OCI-LY7 (cell line): ENCODE measurements at regions not wholly inside any gene's neighbourhood (a gene's known extent, or its start where the extent isn't known, plus 50 kb on each side); places are given as distances from the start of the nearest gene placed in this dataset.

Source experiments
- BruUV-seq: library from RNA; stranded (reverse); fragments of 400-500 nt; replicated peaks from 2 replicates; lab custom pipeline; 2021; lab: Mats Ljungman, UMichigan
- CTCF ChIA-PET: fragments of 300-600 bp; sonication (Branson Sonifier 250); formaldehyde crosslinking; loops from one replicate; lab custom pipeline; 2022; ENCODE audit warnings: antibody characterized with exemption; ENCODE audit not compliant: unreplicated experiment; lab: Charles Lee
- POLR2A ChIA-PET: fragments of 300-600 bp; sonication (Branson Sonifier 250); formaldehyde crosslinking; loops from one replicate; lab custom pipeline; 2022; ENCODE audit warnings: antibody characterized with exemption; lab: Charles Lee
- DNase-seq: peaks from one replicate; pipeline ENCODE4 v3.0.0-alpha.2; 2015; ENCODE audit warnings: low spot score
- H2AFZ ChIP-seq: fragments of 200-600 bp; sonication (generic), shearing (Covaris generic); 2 replicates; pipeline ENCODE4 v1.6.1; 2014; ENCODE audit warnings: mild to moderate bottlenecking, antibody characterized with exemption, low read length, moderate library complexity
- H3K27ac ChIP-seq: fragments of 200-600 bp; sonication (generic); 2 replicates; pipeline ENCODE4 v1.5.1; 2014; ENCODE audit warnings: mixed run types, low read depth, mild to moderate bottlenecking, moderate library complexity, low read length, inconsistent platforms; ENCODE audit not compliant: poor library complexity, severe bottlenecking
- H3K36me3 ChIP-seq: fragments of 200-600 bp; sonication (generic); 2 replicates; pipeline ENCODE4 v1.6.1; 2014; ENCODE audit warnings: mild to moderate bottlenecking, antibody characterized with exemption, low read length, moderate library complexity, mixed read lengths; ENCODE audit not compliant: insufficient read depth
- H3K4me1 ChIP-seq: fragments of 200-600 bp; sonication (generic); 2 replicates; pipeline ENCODE4 v1.5.1; 2014; ENCODE audit warnings: mild to moderate bottlenecking, low read length; ENCODE audit not compliant: insufficient read depth, poor library complexity, severe bottlenecking
- H3K4me2 ChIP-seq: fragments of 200-600 bp; sonication (generic); 2 replicates; pipeline ENCODE4 v1.6.1; 2014; ENCODE audit warnings: mild to moderate bottlenecking, low read length
- H3K4me3 ChIP-seq: fragments of 200-600 bp; sonication (generic); 2 replicates; pipeline ENCODE4 v1.5.1; 2014; ENCODE audit warnings: mild to moderate bottlenecking, low read depth, low read length; ENCODE audit not compliant: poor library complexity, severe bottlenecking
- H3K79me2 ChIP-seq: fragments of 200-600 bp; sonication (generic); 2 replicates; pipeline ENCODE4 v1.6.1; 2016; ENCODE audit warnings: low read depth, mild to moderate bottlenecking, low read length, moderate library complexity, mixed read lengths; ENCODE audit not compliant: insufficient read depth
- H3K9me2 ChIP-seq: fragments of 200-600 bp; sonication (generic); 2 replicates; pipeline ENCODE4 v1.6.1; 2016; ENCODE audit warnings: mild to moderate bottlenecking, low read length, mixed read lengths; ENCODE audit not compliant: insufficient read depth
- H3K9me3 ChIP-seq: fragments of 200-600 bp; sonication (generic); 2 replicates; pipeline ENCODE4 v1.6.1; 2014; ENCODE audit warnings: mild to moderate bottlenecking, mixed run types, low read length, mixed read lengths
- H4K20me1 ChIP-seq: fragments of 200-600 bp; sonication (generic); 2 replicates; pipeline ENCODE4 v1.6.1; 2014; ENCODE audit warnings: mild to moderate bottlenecking, antibody characterized with exemption, low read length, moderate library complexity, mixed read lengths; ENCODE audit not compliant: insufficient read depth
- EZH2phosphoT487 ChIP-seq: fragments of 200-600 bp; sonication (generic); IDR thresholded peaks from 2 replicates; pipeline ENCODE4 v1.6.1; 2018; ENCODE audit warnings: low read depth, borderline replicate concordance, mild to moderate bottlenecking, mixed run types, antibody characterized with exemption, low read length, moderate library complexity, mixed read lengths
- intact Hi-C: fragments of 100-400 bp; cut with micrococcal nuclease; formaldehyde crosslinking; loops from one replicate; pipeline ENCODE4 v1.10.0; 2022; ENCODE audit not compliant: unreplicated experiment
- TF ChIP-seq, protein P1 (sequence below): fragments of 200-600 bp; sonication (generic); conservative IDR thresholded peaks from 2 replicates; pipeline ENCODE4 v1.5.1; 2014; ENCODE audit warnings: mild to moderate bottlenecking, antibody characterized with exemption, low read length, moderate library complexity, mixed read lengths

DNA sequence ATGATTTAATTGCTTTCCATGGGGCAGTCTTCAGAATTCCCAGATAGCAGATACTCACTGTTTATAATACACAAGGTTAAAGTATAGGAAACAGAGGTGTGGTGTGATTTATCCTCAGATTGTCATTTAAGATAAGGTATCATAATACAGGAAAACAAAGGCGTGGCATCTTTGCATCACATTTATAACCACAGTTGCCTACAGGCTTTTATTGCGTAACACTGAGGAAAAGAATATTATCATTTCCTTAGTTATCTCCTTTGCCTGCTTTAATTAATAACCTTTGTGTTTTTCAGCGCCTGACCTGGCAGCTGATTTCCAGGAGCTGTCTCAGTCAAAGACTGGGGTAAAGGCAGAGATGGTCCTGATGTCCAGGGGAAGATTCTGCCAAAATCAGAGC is 68.8 kb downstream of the SSX7 start:
- no peak for TF ChIP-seq EZH2phosphoT487
- TF ChIP-seq, protein P1, sequence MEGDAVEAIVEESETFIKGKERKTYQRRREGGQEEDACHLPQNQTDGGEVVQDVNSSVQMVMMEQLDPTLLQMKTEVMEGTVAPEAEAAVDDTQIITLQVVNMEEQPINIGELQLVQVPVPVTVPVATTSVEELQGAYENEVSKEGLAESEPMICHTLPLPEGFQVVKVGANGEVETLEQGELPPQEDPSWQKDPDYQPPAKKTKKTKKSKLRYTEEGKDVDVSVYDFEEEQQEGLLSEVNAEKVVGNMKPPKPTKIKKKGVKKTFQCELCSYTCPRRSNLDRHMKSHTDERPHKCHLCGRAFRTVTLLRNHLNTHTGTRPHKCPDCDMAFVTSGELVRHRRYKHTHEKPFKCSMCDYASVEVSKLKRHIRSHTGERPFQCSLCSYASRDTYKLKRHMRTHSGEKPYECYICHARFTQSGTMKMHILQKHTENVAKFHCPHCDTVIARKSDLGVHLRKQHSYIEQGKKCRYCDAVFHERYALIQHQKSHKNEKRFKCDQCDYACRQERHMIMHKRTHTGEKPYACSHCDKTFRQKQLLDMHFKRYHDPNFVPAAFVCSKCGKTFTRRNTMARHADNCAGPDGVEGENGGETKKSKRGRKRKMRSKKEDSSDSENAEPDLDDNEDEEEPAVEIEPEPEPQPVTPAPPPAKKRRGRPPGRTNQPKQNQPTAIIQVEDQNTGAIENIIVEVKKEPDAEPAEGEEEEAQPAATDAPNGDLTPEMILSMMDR, result no peak
- no peak for DNase-seq
- no TSS peak for BruUV-seq
- H3K36me3 ChIP-seq, result no peaks in the 10 kb centered on the region
- no peaks in the 10 kb centered on the region for H3K79me2 ChIP-seq
- H2AFZ ChIP-seq, result no peak overlapping the region
- no peak overlapping the region for H3K4me3 ChIP-seq
- intact Hi-C loops, result no loop called here
- no peak overlapping the region for H3K27ac ChIP-seq
- no peaks in the 10 kb centered on the region for H3K4me1 ChIP-seq
- ChIA-PET POLR2A (no interaction called here), CTCF (no interaction called here)
- no peak overlapping the region for H3K4me2 ChIP-seq
- H3K9me3 ChIP-seq, result no peaks in the 10 kb centered on the region
- H3K9me2 ChIP-seq, result no peaks in the 10 kb centered on the region
- no peaks in the 10 kb centered on the region for H4K20me1 ChIP-seq

DNA sequence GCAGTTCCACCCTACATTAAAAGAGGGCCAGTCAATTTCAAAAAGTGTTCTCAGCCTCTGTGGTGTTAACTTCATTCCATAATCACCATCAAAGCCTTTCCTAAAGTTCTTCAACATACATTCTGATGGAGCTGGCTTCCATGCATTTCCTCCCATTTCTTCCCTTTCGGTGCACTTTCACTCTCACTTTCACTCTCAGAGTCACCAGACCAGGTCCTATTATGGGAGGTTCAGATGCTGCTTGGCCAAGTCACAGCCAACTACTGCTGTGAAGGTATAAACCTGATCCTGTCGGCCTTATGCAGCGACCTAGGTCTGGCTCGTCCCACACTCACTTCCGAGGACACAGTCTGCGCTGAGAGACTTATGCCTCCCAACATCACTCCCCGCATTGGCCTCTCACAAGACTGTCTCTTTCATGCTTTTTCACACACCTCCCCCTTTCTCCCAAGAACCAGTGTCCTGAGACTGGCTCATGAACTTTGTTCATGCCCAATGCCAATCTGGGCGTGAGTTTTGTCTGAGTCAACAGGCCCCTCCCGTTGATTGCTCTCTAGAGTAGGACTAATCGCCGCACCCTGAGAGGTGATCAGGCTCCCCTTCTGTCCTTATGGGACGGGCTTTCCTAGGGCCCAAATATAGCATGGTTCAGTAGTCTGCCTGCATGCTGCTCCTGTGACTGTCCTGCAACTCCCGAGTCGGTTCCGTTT is 60.8 kb upstream of the XAGE1B start:
- H3K27ac ChIP-seq, result no peak overlapping the region
- no peaks in the 10 kb centered on the region for H3K36me3 ChIP-seq
- no peak overlapping the region for H3K4me2 ChIP-seq
- DNase-seq, result no peak
- H2AFZ ChIP-seq, result no peak overlapping the region
- TF ChIP-seq, protein P1, result no peak
- TF ChIP-seq EZH2phosphoT487, result no peak
- H4K20me1 ChIP-seq, result no peaks in the 10 kb centered on the region
- H3K4me3 ChIP-seq, result no peak overlapping the region
- BruUV-seq, result no TSS peak
- no peaks in the 10 kb centered on the region for H3K9me2 ChIP-seq
- no peaks in the 10 kb centered on the region for H3K79me2 ChIP-seq
- CTCF ChIA-PET, result no interaction called here
- POLR2A ChIA-PET, result no interaction called here
- no peaks in the 10 kb centered on the region for H3K4me1 ChIP-seq
- intact Hi-C loops, result no loop called here
- H3K9me3 ChIP-seq, result no peaks in the 10 kb centered on the region

DNA sequence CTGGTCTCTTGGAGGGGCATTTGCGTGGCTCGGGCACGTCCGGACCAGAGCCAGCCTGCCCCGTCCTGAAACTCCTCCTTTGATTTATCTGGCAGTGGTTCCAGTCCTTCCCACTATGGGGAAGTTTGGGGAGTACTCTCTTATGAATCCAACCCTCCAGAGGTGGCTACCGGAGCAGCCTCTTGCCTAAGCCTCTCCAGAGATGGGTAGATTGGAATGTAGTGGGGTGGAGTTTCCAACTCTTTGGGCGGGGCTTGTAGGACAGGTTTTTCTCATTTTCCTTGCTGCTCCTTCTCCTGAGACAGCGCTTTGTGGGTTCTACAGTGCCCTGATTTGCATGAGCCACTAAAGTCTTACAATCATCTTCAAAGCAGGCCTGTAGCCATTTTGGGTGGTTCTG is 60.1 kb upstream of the XAGE1B start:
- H3K4me3 ChIP-seq, result no peak overlapping the region
- no peak for DNase-seq
- H3K4me1 ChIP-seq, result no peaks in the 10 kb centered on the region
- no peak overlapping the region for H3K4me2 ChIP-seq
- BruUV-seq, result no TSS peak
- intact Hi-C loops, result no loop called here
- TF ChIP-seq, protein P1, result no peak
- TF ChIP-seq EZH2phosphoT487, result no peak
- no peak overlapping the region for H3K27ac ChIP-seq
- no peaks in the 10 kb centered on the region for H3K36me3 ChIP-seq
- no peak overlapping the region for H2AFZ ChIP-seq
- no peaks in the 10 kb centered on the region for H3K9me2 ChIP-seq
- no peaks in the 10 kb centered on the region for H4K20me1 ChIP-seq
- H3K79me2 ChIP-seq, result no peaks in the 10 kb centered on the region
- CTCF ChIA-PET, result no interaction called here
- POLR2A ChIA-PET, result no interaction called here
- no peaks in the 10 kb centered on the region for H3K9me3 ChIP-seq
